Muscle of leg (tissue), 3 donors: ENCODE measurements at regions not wholly inside any gene's neighbourhood (a gene's known extent, or its start where the extent isn't known, plus 50 kb on each side); places are given as distances from the start of the nearest gene placed in this dataset.

ENCODE experiments used
- DNase-seq: peaks from one replicate; pipeline ENCODE4 v3.0.0; 2013
- H3K27ac ChIP-seq: one replicate; pipeline ENCODE4 v1.5.1; 2013; ENCODE audit warnings: mild to moderate bottlenecking, low read length, control low read depth
- H3K27me3 ChIP-seq: one replicate; pipeline ENCODE4 v1.6.1; 2013; ENCODE audit warnings: low read length; ENCODE audit not compliant: control insufficient read depth, insufficient read depth
- H3K36me3 ChIP-seq: one replicate; pipeline ENCODE4 v1.6.1; 2013; ENCODE audit warnings: low read length; ENCODE audit not compliant: control insufficient read depth, insufficient read depth
- H3K4me1 ChIP-seq: one replicate; pipeline ENCODE4 v1.6.1; 2013; ENCODE audit warnings: low read length; ENCODE audit not compliant: control insufficient read depth, insufficient read depth
- H3K4me3 ChIP-seq: one replicate; pipeline ENCODE4 v1.5.1; 2013; ENCODE audit warnings: low read length, control low read depth
- H3K9me3 ChIP-seq: replicated peaks from 2 replicates; pipeline ENCODE4 v1.6.1; 2013; ENCODE audit warnings: low read depth, low read length; ENCODE audit not compliant: control insufficient read depth
- WGBS: methylation state at CpG from one replicate; pipeline ENCODE4 v1.1.5; 2013; ENCODE audit warnings: missing lambda C conversion rate; ENCODE audit not compliant: insufficient coverage; 5-methylcytosine and 5-hydroxymethylcytosine counted together

GRCh38 chr12:46109343-46110222, 119.2 kb upstream of the SCAF11 start:
- WGBS: 61% methylated on average over 7 of the region's 9 CpGs
- Histone ChIP-seq H3K27me3 (no peaks in the 10 kb centered on the region), H3K4me3 (no peak overlapping the region), H3K9me3 (no peaks in the 10 kb centered on the region), H3K36me3 (no peaks in the 10 kb centered on the region), H3K27ac (no peak overlapping the region), H3K4me1 (no peaks in the 10 kb centered on the region)
- no peak for DNase-seq

- Histone ChIP-seq H3K4me1 (no peaks in the 10 kb centered on the region), H3K27ac (no peak overlapping the region), H3K27me3 (no peaks in the 10 kb centered on the region), H3K4me3 (no peak overlapping the region), H3K9me3 (no peaks in the 10 kb centered on the region), H3K36me3 (no peaks in the 10 kb centered on the region)
- WGBS: no CpG with 5 or more reads among the region's 1 CpG
- DNase-seq: no peak
Measured at GRCh38 chr12:46108721-46109120, 118.3 kb upstream of the SCAF11 start.

GRCh38 chr12:46107591-46107990, 117.2 kb upstream of the SCAF11 start:
- H3K27ac ChIP-seq: no peak overlapping the region
- H3K4me1 ChIP-seq: no peaks in the 10 kb centered on the region
- H3K9me3 ChIP-seq: no peaks in the 10 kb centered on the region
- H3K4me3 ChIP-seq: no peak overlapping the region
- no peaks in the 10 kb centered on the region for H3K36me3 ChIP-seq
- no CpG with 5 or more reads among the region's 2 CpGs for WGBS
- H3K27me3 ChIP-seq: no peaks in the 10 kb centered on the region
- DNase-seq: no peak

GRCh38 chr12:46105735-46106134, 115.4 kb upstream of the SCAF11 start:
- Histone ChIP-seq H3K9me3 (no peaks in the 10 kb centered on the region), H3K27ac (no peak overlapping the region), H3K27me3 (no peaks in the 10 kb centered on the region), H3K4me1 (no peaks in the 10 kb centered on the region), H3K36me3 (no peaks in the 10 kb centered on the region), H3K4me3 (no peak overlapping the region)
- no CpG with 5 or more reads among the region's 2 CpGs for WGBS
- no peak for DNase-seq

- no CpG with 5 or more reads among the region's 3 CpGs for WGBS
- no peaks in the 10 kb centered on the region for H3K9me3 ChIP-seq
- no peaks in the 10 kb centered on the region for H3K27me3 ChIP-seq
- H3K36me3 ChIP-seq: no peaks in the 10 kb centered on the region
- DNase-seq: peak; percentile 39
- no peak overlapping the region for H3K4me3 ChIP-seq
- no peaks in the 10 kb centered on the region for H3K4me1 ChIP-seq
- no peak overlapping the region for H3K27ac ChIP-seq
Measured at GRCh38 chr12:46103559-46104383, 113.4 kb upstream of the SCAF11 start.

GRCh38 chr12:46101485-46101869, 111.1 kb upstream of the SCAF11 start:
- Histone ChIP-seq H3K27ac (no peak overlapping the region), H3K27me3 (no peaks in the 10 kb centered on the region), H3K4me3 (no peak overlapping the region), H3K9me3 (no peaks in the 10 kb centered on the region), H3K4me1 (no peaks in the 10 kb centered on the region), H3K36me3 (no peaks in the 10 kb centered on the region)
- WGBS: 65% methylated on average over 2 of the region's 4 CpGs
- DNase-seq: no peak

- H3K9me3 ChIP-seq: no peaks in the 10 kb centered on the region
- H3K27me3 ChIP-seq: no peaks in the 10 kb centered on the region
- DNase-seq: no peak
- H3K4me1 ChIP-seq: no peaks in the 10 kb centered on the region
- H3K36me3 ChIP-seq: no peaks in the 10 kb centered on the region
- H3K4me3 ChIP-seq: no peak overlapping the region
- WGBS: 87% methylated on average over 4 of the region's 6 CpGs
- H3K27ac ChIP-seq: no peak overlapping the region
Measured at GRCh38 chr12:46100551-46101484, 110.4 kb upstream of the SCAF11 start.

- Histone ChIP-seq H3K27ac (no peak overlapping the region), H3K4me3 (no peak overlapping the region), H3K4me1 (no peaks in the 10 kb centered on the region), H3K27me3 (no peaks in the 10 kb centered on the region), H3K9me3 (no peaks in the 10 kb centered on the region), H3K36me3 (no peaks in the 10 kb centered on the region)
- DNase-seq: no peak
- WGBS: 71% methylated on average over 5 of the region's 5 CpGs
Measured at GRCh38 chr12:46089414-46090162, 99.2 kb upstream of the SCAF11 start.

GRCh38 chr12:46087916-46088439, 97.6 kb upstream of the SCAF11 start:
- Histone ChIP-seq H3K36me3 (no peaks in the 10 kb centered on the region), H3K4me1 (no peaks in the 10 kb centered on the region), H3K4me3 (no peak overlapping the region), H3K27me3 (no peaks in the 10 kb centered on the region), H3K9me3 (peaks cover 3% of the 10 kb centered on the region), H3K27ac (no peak overlapping the region)
- DNase-seq: no peak
- WGBS: 86% methylated on average over 1 of the region's 1 CpG
